GM19372 (cell line): ENCODE measurements at regions not wholly inside any gene's neighbourhood (a gene's known extent, or its start where the extent isn't known, plus 50 kb on each side); places are given as distances from the start of the nearest gene placed in this dataset.
"Not testable (repeated sequence)": the region's sequence is repeated elsewhere in the genome, so short reads cannot be mapped to it uniquely, and the experiment has no call there.

Experiments
- ATAC-seq: cut with Tn5 transposase; IDR thresholded peaks from one replicate; pipeline ENCODE4 v1.9.1; 2021; ENCODE audit warnings: mild to moderate bottlenecking, low read depth, moderate library complexity; ENCODE audit not compliant: unreplicated experiment

- not testable (repeated sequence) for ATAC-seq
These were observed 215.0 kb upstream of the NOTCH2NLA start for GRCh38 chr1:146443871-146444222.

GRCh38 chr1:146443088-146443870 is 214.5 kb upstream of the NOTCH2NLA start:
- ATAC-seq = not testable (repeated sequence)

- ATAC-seq = not testable (repeated sequence)
These were observed 209.7 kb upstream of the NOTCH2NLA start for GRCh38 chr1:146438543-146438942.

GRCh38 chr1:146416642-146417041 is 187.8 kb upstream of the NOTCH2NLA start:
- ATAC-seq = not testable (repeated sequence)

GRCh38 chr1:146415017-146415416 is 186.2 kb upstream of the NOTCH2NLA start:
- ATAC-seq = not testable (repeated sequence)

- ATAC-seq = not testable (repeated sequence)
These were observed 185.1 kb upstream of the NOTCH2NLA start for GRCh38 chr1:146413911-146414310.

GRCh38 chr1:146411923-146412322 is 183.1 kb upstream of the NOTCH2NLA start:
- not testable (repeated sequence) for ATAC-seq

- peak; percentile 67 for ATAC-seq
These were observed 181.1 kb upstream of the NOTCH2NLA start for GRCh38 chr1:146409817-146410441.

- ATAC-seq = peak; percentile 49
These were observed 180.4 kb upstream of the NOTCH2NLA start for GRCh38 chr1:146409116-146409801.

- ATAC-seq = not testable (repeated sequence)
These were observed 172.5 kb upstream of the NOTCH2NLA start for GRCh38 chr1:146401281-146401825.

- ATAC-seq = not testable (repeated sequence)
These were observed 171.6 kb upstream of the NOTCH2NLA start for GRCh38 chr1:146400173-146401121.

GRCh38 chr1:146399225-146399624 is 170.4 kb upstream of the NOTCH2NLA start:
- ATAC-seq = not testable (repeated sequence)

GRCh38 chr1:146396801-146397200 is 168.0 kb upstream of the NOTCH2NLA start:
- ATAC-seq = not testable (repeated sequence)

GRCh38 chr1:146396242-146396641 is 167.4 kb upstream of the NOTCH2NLA start:
- ATAC-seq = not testable (repeated sequence)

- ATAC-seq = not testable (repeated sequence)
These were observed 165.0 kb upstream of the NOTCH2NLA start for GRCh38 chr1:146393796-146394195.

- ATAC-seq = not testable (repeated sequence)
These were observed 164.3 kb upstream of the NOTCH2NLA start for GRCh38 chr1:146393154-146393553.

- ATAC-seq = not testable (repeated sequence)
These were observed 160.4 kb upstream of the NOTCH2NLA start for GRCh38 chr1:146389178-146389577.

GRCh38 chr1:146387750-146388469 is 159.1 kb upstream of the NOTCH2NLA start:
- ATAC-seq = not testable (repeated sequence)
